Neural cell (in vitro differentiated cells): ENCODE measurements at regions not wholly inside any gene's neighbourhood (a gene's known extent, or its start where the extent isn't known, plus 50 kb on each side); places are given as distances from the start of the nearest gene placed in this dataset.

Source experiments
- H2AFZ ChIP-seq: fragments of 200-600, 300-800 bp; sonication (generic), shearing (Covaris generic); 2 replicates; pipeline ENCODE4 v1.6.0; 2014; ENCODE audit warnings: low read depth, mild to moderate bottlenecking, antibody characterized with exemption, low read length, moderate library complexity
- H3F3A ChIP-seq: fragments of 200-600 bp; shearing (Covaris generic); 2 replicates; pipeline ENCODE4 v1.6.1; 2016; ENCODE audit warnings: mild to moderate bottlenecking, moderate library complexity, mixed read lengths, antibody characterized with exemption, low read length; ENCODE audit not compliant: insufficient read depth, poor library complexity, severe bottlenecking
- H3K27ac ChIP-seq: fragments of 200-600, 300-800 bp; sonication (generic), shearing (Covaris generic); 2 replicates; pipeline ENCODE4 v1.5.1; 2014; ENCODE audit warnings: mild to moderate bottlenecking, low read length, moderate library complexity
- H3K27me3 ChIP-seq: fragments of 300-800, 200-600 bp; sonication (generic), shearing (Covaris generic); 2 replicates; pipeline ENCODE4 v1.6.0; 2014; ENCODE audit warnings: mild to moderate bottlenecking, low read depth, low read length, moderate library complexity; ENCODE audit not compliant: insufficient read depth
- H3K36me3 ChIP-seq: fragments of 300-800, 200-600 bp; sonication (generic), shearing (Covaris generic); 2 replicates; pipeline ENCODE4 v1.5.1; 2014; ENCODE audit warnings: mild to moderate bottlenecking, antibody characterized with exemption, low read length, moderate library complexity; ENCODE audit not compliant: insufficient read depth
- H3K4me2 ChIP-seq: fragments of 300-800, 200-600 bp; sonication (generic), shearing (Covaris generic); 2 replicates; pipeline ENCODE4 v1.6.0; 2014; ENCODE audit warnings: mild to moderate bottlenecking, low read length
- H3K4me3 ChIP-seq: fragments of 300-800, 200-600 bp; sonication (generic), shearing (Covaris generic); 2 replicates; pipeline ENCODE4 v1.5.1; 2014; ENCODE audit warnings: mild to moderate bottlenecking, low read length, moderate library complexity
- H3K79me2 ChIP-seq: fragments of 200-600 bp; shearing (Covaris generic); replicated peaks from 2 replicates; pipeline ENCODE4 v1.6.0; 2014; ENCODE audit warnings: mild to moderate bottlenecking, low read length, moderate library complexity; ENCODE audit not compliant: insufficient read depth
- H3K9ac ChIP-seq: fragments of 300-800, 200-600 bp; sonication (generic), shearing (Covaris generic); 2 replicates; pipeline ENCODE4 v1.6.1; 2016; ENCODE audit warnings: mild to moderate bottlenecking, low read length, mixed read lengths
- H3K9me2 ChIP-seq: fragments of 200-600 bp; shearing (Covaris generic); 2 replicates; pipeline ENCODE4 v1.6.1; 2016; ENCODE audit warnings: mild to moderate bottlenecking, low read length, mixed read lengths; ENCODE audit not compliant: insufficient read depth
- H3K9me3 ChIP-seq: fragments of 200-600, 300-800 bp; sonication (generic), shearing (Covaris generic); 2 replicates; pipeline ENCODE4 v1.6.1; 2016; ENCODE audit warnings: mild to moderate bottlenecking, mixed run types, low read length, moderate library complexity, mixed read lengths
- H4K20me1 ChIP-seq: fragments of 200-600 bp; shearing (Covaris generic); 2 replicates; pipeline ENCODE4 v1.6.1; 2016; ENCODE audit warnings: mild to moderate bottlenecking, mixed run types; ENCODE audit not compliant: insufficient read depth
- EP300 ChIP-seq: fragments of 450-650 bp; conservative IDR thresholded peaks from 2 replicates; pipeline ENCODE4 v1.6.1; 2014; ENCODE audit warnings: antibody characterized with exemption, mild to moderate bottlenecking, moderate library complexity; ENCODE audit not compliant: poor library complexity, severe bottlenecking
- EZH2 ChIP-seq: fragments of 200-600, 300-800 bp; shearing (Covaris generic), sonication (generic); IDR thresholded peaks from 2 replicates; pipeline ENCODE4 v1.6.1; 2014; ENCODE audit warnings: antibody characterized with exemption, low read length, borderline replicate concordance, mild to moderate bottlenecking; ENCODE audit not compliant: insufficient read depth, poor library complexity, severe bottlenecking
- MXI1 ChIP-seq: fragments of 450-650 bp; conservative IDR thresholded peaks from 2 replicates; pipeline ENCODE4 v1.6.1; 2014; ENCODE audit warnings: antibody characterized with exemption, mild to moderate bottlenecking; ENCODE audit not compliant: poor library complexity, severe bottlenecking
- POLR2AphosphoS5 ChIP-seq: IDR thresholded peaks from 2 replicates; pipeline ENCODE4 v1.6.1; 2012
- RAD21 ChIP-seq: fragments of 450-650 bp; conservative IDR thresholded peaks from 2 replicates; pipeline ENCODE4 v1.6.1; 2014; ENCODE audit warnings: antibody characterized with exemption, mild to moderate bottlenecking, moderate library complexity
- REST ChIP-seq: IDR thresholded peaks from 2 replicates; pipeline ENCODE4 v1.6.1; 2012; ENCODE audit warnings: borderline replicate concordance
- SMC3 ChIP-seq: fragments of 450-650 bp; conservative IDR thresholded peaks from 2 replicates; pipeline ENCODE4 v1.6.1; 2014; ENCODE audit warnings: antibody characterized with exemption, mild to moderate bottlenecking, moderate library complexity; ENCODE audit not compliant: poor library complexity
- TAF1 ChIP-seq: IDR thresholded peaks from 2 replicates; pipeline ENCODE4 v1.6.1; 2012; ENCODE audit warnings: low read depth
- TF ChIP-seq, protein P1 (sequence below): fragments of 450-650 bp; IDR thresholded peaks from 2 replicates; pipeline ENCODE4 v1.5.1; 2014; ENCODE audit warnings: antibody characterized with exemption, mild to moderate bottlenecking, moderate library complexity; ENCODE audit not compliant: poor library complexity, severe bottlenecking

GRCh38 chr6:71035871-71036270 is 79.0 kb upstream of the B3GAT2 start:
- H3K4me2 ChIP-seq: no peak overlapping the region
- no peak overlapping the region for H3K9ac ChIP-seq
- no peaks in the 10 kb centered on the region for H3K36me3 ChIP-seq
- H4K20me1 ChIP-seq: no peaks in the 10 kb centered on the region
- no peak overlapping the region for H3K4me3 ChIP-seq
- no peaks in the 10 kb centered on the region for H3K9me3 ChIP-seq
- H3K27me3 ChIP-seq: no peaks in the 10 kb centered on the region
- H3K79me2 ChIP-seq: no peaks in the 10 kb centered on the region
- no peak for TF ChIP-seq POLR2AphosphoS5
- TF ChIP-seq MXI1: no peak
- no peak for TF ChIP-seq RAD21
- no peak for TF ChIP-seq SMC3
- no peak for TF ChIP-seq REST
- no peak for TF ChIP-seq EP300
- TF ChIP-seq TAF1: no peak
- TF ChIP-seq EZH2: no peak
- TF ChIP-seq, protein P1, sequence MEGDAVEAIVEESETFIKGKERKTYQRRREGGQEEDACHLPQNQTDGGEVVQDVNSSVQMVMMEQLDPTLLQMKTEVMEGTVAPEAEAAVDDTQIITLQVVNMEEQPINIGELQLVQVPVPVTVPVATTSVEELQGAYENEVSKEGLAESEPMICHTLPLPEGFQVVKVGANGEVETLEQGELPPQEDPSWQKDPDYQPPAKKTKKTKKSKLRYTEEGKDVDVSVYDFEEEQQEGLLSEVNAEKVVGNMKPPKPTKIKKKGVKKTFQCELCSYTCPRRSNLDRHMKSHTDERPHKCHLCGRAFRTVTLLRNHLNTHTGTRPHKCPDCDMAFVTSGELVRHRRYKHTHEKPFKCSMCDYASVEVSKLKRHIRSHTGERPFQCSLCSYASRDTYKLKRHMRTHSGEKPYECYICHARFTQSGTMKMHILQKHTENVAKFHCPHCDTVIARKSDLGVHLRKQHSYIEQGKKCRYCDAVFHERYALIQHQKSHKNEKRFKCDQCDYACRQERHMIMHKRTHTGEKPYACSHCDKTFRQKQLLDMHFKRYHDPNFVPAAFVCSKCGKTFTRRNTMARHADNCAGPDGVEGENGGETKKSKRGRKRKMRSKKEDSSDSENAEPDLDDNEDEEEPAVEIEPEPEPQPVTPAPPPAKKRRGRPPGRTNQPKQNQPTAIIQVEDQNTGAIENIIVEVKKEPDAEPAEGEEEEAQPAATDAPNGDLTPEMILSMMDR: no peak
- H3K9me2 ChIP-seq: no peaks in the 10 kb centered on the region
- H2AFZ ChIP-seq: no peak overlapping the region
- no peaks in the 10 kb centered on the region for H3F3A ChIP-seq
- no peak overlapping the region for H3K27ac ChIP-seq

GRCh38 chr6:71038711-71039344 is 82.0 kb upstream of the B3GAT2 start:
- Histone ChIP-seq H3K79me2 (no peaks in the 10 kb centered on the region), H2AFZ (no peak overlapping the region), H3F3A (no peaks in the 10 kb centered on the region), H3K9ac (no peak overlapping the region), H3K4me2 (no peak overlapping the region), H3K9me3 (no peaks in the 10 kb centered on the region), H3K27me3 (no peaks in the 10 kb centered on the region), H3K4me3 (no peak overlapping the region), H3K36me3 (no peaks in the 10 kb centered on the region), H4K20me1 (no peaks in the 10 kb centered on the region), H3K27ac (no peak overlapping the region), H3K9me2 (no peaks in the 10 kb centered on the region)
- TF ChIP-seq EP300 (no peak), RAD21 (no peak), TAF1 (no peak), EZH2 (no peak), REST (no peak), MXI1 (no peak), POLR2AphosphoS5 (no peak), SMC3 (no peak)
- TF ChIP-seq, protein P1: no peak
